ENCODE measurements at regions not wholly inside any gene's neighbourhood (a gene's known extent, or its start where the extent isn't known, plus 50 kb on each side); places are given as distances from the start of the nearest gene placed in this dataset.

DNA sequence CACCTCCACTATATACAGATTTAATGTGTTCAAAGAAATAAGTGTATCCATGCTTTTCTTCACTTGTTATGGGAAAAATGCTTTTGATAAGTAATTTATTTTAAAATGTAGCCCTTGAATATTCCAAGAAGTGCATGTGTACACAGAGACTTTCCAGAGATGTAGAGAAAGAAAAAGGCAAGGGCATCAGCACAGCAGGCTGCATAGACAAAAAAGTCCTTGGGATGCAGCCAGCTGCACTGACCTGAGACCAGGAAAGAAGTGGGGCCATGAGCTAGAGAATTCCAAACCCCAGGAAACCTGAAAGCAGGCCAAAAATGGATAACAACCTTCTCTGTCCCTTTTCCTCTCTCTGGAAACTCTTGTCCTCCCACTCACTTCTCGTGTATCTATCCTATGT, 51.6 kb upstream of the PRDM8 start:
- DNase-seq (ENCODE audit: low read depth in 2 of 3, low spot score in 2 of 3): no peak

- no peak for DNase-seq (ENCODE audit: low read depth in 2 of 3, low spot score in 2 of 3)
Measured at GRCh38 chr4:80144676-80145470, 52.4 kb upstream of the PRDM8 start.

DNA sequence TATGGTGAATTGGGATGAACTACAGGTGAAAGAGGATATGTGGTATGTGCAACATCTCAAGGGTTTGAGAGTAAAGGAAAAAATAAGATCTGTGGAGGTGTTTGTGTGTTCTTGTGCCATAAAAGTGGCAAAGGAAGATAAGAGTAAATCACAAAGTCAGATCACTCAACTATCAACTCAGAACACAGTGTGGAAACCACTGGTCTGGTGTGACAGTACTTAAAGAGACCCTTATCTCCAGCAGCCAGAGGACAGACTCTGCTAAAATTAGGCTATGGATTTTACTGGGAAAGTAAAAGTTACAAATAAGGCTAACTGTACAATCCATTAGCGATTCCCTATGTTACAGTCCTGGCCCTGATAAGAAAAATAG, 54.0 kb upstream of the PRDM8 start:
- DNase-seq (ENCODE audit: low read depth in 2 of 3, low spot score in 2 of 3): no peak

GRCh38 chr4:80142394-80143306, 54.7 kb upstream of the PRDM8 start:
- DNase-seq (ENCODE audit: low read depth in 2 of 3, low spot score in 2 of 3): no peak

- no peak for DNase-seq (ENCODE audit: low read depth in 2 of 3, low spot score in 2 of 3)
Measured at GRCh38 chr4:80141543-80141942, 55.8 kb upstream of the PRDM8 start.

GRCh38 chr4:80140194-80140593, 57.1 kb upstream of the PRDM8 start:
- no peak for DNase-seq (ENCODE audit: low read depth in 2 of 3, low spot score in 2 of 3)

GRCh38 chr4:80139671-80140070, 57.6 kb upstream of the PRDM8 start:
- DNase-seq (ENCODE audit: low read depth in 2 of 3, low spot score in 2 of 3): no peak

- peak in 1 of 3 experiments; percentile 9 for DNase-seq (ENCODE audit: low read depth in 2 of 3, low spot score in 2 of 3)
Measured at GRCh38 chr4:80138551-80139538, 58.5 kb upstream of the PRDM8 start.

GRCh38 chr4:80137631-80138030, 59.7 kb upstream of the PRDM8 start:
- DNase-seq (ENCODE audit: low read depth in 2 of 3, low spot score in 2 of 3): no peak

DNA sequence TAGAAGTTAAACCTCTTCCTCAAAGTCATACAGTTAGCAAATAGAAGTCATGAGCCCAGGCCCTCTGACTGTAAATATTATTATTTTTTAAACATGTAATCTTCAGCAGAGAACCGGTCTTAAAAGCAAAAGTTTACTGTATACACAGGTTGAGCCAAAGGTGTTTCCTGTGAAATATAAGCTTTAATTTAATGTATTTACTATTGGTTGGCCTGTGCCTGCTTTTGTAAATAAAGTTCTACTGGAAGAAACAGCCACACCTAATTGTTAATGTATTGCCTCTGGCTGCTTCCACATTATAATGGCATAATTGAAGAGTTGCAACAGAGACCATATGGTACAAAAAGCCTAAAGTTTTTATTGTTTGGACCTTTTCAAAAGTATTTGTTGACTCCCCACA, 61.0 kb upstream of the PRDM8 start:
- DNase-seq (ENCODE audit: low read depth in 2 of 3, low spot score in 2 of 3): no peak

DNA sequence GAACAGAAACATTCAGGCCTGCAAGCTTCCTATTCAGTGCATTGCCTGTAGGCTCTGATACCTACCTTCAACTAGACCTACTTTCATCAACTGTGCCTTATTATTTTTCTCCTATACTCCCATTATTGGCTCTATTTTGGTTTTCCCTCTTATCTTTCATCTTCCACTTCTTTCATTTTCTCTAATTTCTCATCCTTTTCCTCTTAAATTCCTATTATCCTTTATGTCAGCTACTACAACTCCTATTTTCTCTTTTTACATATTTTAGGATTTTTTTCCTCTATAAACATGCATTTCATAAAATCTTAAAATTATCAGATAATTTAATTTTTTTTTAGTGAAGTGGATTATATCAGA, 61.6 kb upstream of the PRDM8 start:
- DNase-seq (ENCODE audit: low read depth in 2 of 3, low spot score in 2 of 3): no peak

DNA sequence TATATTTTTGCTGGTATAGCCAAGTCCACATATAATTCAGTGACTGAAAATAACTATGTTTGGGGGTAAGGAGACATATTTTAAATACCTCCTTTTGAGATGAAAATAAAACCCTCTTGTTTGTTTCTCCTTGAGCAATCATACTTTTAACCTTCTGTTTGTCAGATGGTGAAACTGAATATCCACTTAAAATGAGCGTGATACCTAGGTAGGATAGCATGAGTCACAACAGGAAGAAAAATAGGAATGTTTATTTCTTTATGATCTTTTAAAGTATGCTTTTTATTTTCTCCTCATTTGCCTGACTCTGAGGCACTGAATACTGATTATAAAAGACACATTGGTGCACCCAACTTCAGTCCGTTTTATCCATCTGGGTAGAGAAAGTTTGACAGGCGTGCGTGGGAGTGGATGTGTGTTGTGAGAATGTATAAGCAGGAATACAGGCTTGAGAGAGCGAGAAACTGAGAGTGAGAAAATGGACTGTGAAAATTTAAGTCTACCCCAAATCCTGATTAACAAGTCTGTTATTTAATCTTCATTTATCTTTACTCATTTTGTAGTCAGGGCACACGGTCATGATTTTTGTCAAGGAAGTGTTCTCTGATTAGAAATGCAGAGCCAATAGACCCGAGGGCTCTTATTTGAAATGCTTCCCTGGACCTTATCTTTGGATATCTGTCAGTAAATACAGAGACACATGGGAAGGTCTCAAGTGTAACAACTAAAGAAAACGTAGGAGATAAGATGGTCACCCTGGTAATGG, 62.1 kb upstream of the ANTXR2 start:
- no peak for DNase-seq (ENCODE audit: low read depth in 2 of 3, low spot score in 2 of 3)

- DNase-seq (ENCODE audit: low read depth in 2 of 3, low spot score in 2 of 3): no peak
Measured at GRCh38 chr4:80133240-80133783, 60.3 kb upstream of the ANTXR2 start.

- DNase-seq (ENCODE audit: low read depth in 2 of 3, low spot score in 2 of 3): no peak
Measured at GRCh38 chr4:80129785-80130184, 56.8 kb upstream of the ANTXR2 start.

DNA sequence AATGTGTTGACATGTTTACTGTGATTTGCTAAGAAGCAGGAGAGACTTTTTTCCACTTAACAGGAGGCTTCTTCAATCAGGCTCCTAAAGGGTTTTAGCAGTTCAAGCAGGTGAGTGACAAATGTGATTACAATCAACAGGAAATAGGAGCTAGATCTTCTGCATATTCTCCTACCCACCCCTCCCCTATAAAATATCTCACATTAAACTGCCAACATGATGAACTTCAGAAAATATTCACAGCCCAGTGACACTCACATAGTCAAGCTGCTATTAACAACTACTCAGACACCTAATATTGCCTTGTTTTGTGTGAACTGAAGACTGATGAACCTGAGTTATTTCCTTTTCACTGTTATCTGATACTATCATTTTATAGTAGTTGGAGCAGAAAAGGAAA, 55.9 kb upstream of the ANTXR2 start:
- no peak for DNase-seq (ENCODE audit: low read depth in 2 of 3, low spot score in 2 of 3)

- no peak for DNase-seq (ENCODE audit: low read depth in 2 of 3, low spot score in 2 of 3)
Measured at GRCh38 chr4:80127870-80128419, 54.9 kb upstream of the ANTXR2 start.

GRCh38 chr4:80126435-80126834, 53.4 kb upstream of the ANTXR2 start:
- no peak for DNase-seq (ENCODE audit: low read depth in 2 of 3, low spot score in 2 of 3)

DNA sequence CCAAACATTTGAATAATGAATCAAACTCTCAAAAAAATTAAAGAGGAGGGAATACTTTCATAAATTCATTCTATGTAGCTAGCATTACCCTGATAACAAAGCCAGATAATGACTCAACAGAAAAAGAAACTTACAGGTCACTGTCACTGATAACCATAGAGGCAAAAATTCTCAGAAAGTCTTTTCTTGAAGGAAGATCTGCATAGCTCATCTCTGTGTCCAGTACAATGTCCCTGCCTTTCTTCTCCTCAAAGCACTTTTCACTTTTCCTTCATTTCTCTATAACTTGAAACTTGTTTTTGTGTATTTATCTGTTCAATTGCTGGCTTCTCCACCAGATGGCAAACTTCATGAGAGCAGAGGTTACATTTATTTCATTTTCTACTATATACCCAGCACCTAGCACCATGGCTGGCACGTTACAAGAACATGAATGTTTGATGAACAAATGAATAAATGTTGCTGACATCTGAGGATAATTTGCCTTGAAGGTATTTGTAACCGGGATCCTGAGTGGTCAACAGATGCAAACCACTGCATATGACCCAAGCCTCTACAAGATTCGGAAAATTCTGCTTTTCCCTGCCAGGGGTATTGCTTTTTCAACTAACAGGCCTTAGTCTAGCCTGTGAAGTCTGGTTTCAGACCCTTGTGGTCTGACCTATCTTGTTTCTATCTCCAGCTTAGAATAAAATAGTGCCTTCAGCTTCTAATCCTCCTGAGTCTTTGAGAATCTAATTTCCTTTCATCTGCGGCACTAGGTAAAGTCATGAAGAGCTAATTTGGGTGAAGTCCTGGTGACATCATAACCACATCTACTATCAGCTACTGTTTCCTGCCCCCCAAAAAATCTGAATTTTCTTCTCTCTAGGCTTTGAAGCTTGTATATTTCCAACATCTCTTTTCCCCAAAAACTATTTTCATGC, 52.5 kb upstream of the ANTXR2 start:
- DNase-seq (ENCODE audit: low read depth in 2 of 3, low spot score in 2 of 3): peak in 1 of 3 experiments; percentile 11

Measured in activated CD8-positive, alpha-beta memory T cell treated with anti-CD3 and anti-CD28 coated beads for 48 hours (primary cell).